Adipose tissue (tissue), 3 donors: ENCODE measurements at regions not wholly inside any gene's neighbourhood (a gene's known extent, or its start where the extent isn't known, plus 50 kb on each side); places are given as distances from the start of the nearest gene placed in this dataset.
"Not testable (repeated sequence)": the region's sequence is repeated elsewhere in the genome, so short reads cannot be mapped to it uniquely, and the experiment has no call there.

Source experiments
- H3K27ac ChIP-seq: one replicate; pipeline ENCODE4 v1.5.1; 2013; ENCODE audit warnings: low read depth, low read length
- WGBS, 3 donors: extraction: QIAGEN DNeasy Blood & Tissue Kit; methylation state at CpG; one replicate each; pipeline ENCODE4 v1.1.7; 2013; 5-methylcytosine and 5-hydroxymethylcytosine counted together
- donor health status: healthy with polysubstance abuse.
- donor health status: Bipolar disorder and iron deficiency.
- donor health status: healthy.

DNA sequence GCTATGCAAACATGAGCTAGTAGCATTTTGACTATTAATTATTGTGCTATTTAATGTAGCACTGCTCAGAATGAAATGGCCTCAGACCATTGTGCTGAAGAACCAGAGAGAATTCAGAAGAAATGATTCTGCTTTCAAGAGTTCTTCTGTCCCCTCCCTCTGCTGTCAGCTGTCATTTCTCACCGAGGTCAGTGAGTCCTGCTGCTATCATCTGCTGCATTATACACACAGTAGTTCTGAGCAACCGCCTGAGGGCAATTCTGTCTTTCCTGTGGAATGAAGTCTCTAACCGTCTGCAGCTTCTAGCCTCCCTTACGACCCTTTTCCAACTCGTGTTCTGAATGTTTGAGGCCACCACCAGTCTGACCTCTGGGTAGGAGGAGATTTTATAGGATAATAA is 249.4 kb downstream of the HNRNPD start:
- WGBS, 3 donors = 53 to 67% (median 64%) methylated on average over 5 of the region's 5 CpGs
- no peak overlapping the region for H3K27ac ChIP-seq

DNA sequence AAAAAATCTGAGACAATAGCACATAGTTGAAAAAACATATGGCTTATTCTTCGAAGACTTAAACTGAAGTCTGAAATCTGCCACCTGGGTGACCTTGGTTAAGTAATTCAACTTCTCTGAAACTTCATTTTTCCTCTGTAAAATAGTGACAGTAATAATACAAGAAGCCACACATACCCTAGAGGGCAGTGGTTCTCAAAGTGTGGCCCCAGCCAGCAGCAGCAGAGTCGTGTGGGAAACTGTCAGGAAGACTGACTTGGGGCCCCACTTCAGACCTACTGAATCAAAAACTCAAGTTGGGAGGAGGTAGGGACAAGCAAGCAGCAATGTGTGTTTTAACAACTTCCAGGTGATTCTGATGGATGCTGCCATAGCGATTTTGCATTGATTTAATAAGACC is 249.9 kb downstream of the HNRNPD start:
- no peak overlapping the region for H3K27ac ChIP-seq
- 39 to 60% (median 58%) methylated on average over 3 of the region's 3 CpGs for WGBS, 3 donors

DNA sequence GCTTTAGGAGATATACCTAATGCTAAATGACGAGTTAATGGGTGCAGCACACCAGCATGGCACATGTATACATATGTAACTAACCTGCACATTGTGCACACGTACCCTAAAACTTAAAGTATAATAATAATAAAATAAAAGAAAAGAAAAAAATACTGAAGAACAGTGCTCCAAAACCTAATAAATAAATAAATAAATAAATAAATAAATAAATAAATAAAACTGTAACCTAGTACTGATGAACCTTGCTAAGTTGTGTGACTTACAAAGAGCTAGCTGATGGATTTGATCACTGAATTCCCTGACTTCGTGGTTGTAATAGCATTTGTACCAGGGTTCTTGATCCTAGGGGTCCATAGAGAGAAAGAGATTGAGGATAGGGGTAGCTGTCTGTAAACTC is 258.6 kb downstream of the HNRNPD start:
- 82 to 97% (median 96%) methylated on average over 1 to 2 of the region's 3 CpGs for WGBS, 3 donors
- not testable (repeated sequence) for H3K27ac ChIP-seq

DNA sequence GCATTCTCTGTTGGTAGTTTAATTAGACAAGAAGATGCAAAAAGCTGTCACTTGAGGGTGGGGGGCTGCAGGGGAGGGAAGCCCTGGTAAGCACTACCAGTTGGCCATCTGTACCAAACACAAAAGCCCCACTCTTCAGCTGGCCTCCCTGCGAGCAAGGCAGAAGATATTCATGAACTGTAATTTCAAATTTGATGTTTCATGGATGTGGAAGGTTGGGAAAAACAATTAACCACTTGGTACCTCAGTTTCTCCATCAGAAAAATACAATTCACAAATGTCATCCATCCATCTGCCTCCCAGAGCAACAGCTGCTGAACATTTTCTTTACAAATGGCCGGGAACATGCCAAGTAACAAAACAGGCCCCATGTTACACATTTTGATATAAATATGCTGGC is 265.3 kb downstream of the HNRNPD start:
- no peak overlapping the region for H3K27ac ChIP-seq
- WGBS, 3 donors = 73 to 96% (median 89%) methylated on average over 2 of the region's 2 CpGs

DNA sequence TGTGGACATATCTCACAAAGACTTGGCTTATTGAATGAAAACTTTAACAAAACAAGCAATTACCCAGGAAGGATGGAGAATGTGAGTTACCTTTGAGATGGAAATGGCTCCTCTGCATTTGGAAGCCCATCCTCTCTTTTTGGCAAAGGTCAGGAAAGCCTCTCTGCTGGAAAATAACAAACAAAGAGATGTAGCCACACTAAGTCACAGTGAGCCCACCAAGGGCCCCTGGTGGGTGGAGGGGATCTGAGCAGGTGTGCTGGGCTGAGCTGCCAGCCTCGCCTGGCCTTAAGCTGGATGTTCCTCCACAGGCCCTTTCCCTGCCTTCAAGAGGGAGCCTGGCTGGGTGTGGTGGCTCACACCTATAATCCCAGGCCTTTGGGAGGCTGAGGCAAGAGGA is 269.2 kb downstream of the HNRNPD start:
- WGBS, 3 donors = 85% methylated on average over 1 of the region's 1 CpG
- H3K27ac ChIP-seq = no peak overlapping the region

DNA sequence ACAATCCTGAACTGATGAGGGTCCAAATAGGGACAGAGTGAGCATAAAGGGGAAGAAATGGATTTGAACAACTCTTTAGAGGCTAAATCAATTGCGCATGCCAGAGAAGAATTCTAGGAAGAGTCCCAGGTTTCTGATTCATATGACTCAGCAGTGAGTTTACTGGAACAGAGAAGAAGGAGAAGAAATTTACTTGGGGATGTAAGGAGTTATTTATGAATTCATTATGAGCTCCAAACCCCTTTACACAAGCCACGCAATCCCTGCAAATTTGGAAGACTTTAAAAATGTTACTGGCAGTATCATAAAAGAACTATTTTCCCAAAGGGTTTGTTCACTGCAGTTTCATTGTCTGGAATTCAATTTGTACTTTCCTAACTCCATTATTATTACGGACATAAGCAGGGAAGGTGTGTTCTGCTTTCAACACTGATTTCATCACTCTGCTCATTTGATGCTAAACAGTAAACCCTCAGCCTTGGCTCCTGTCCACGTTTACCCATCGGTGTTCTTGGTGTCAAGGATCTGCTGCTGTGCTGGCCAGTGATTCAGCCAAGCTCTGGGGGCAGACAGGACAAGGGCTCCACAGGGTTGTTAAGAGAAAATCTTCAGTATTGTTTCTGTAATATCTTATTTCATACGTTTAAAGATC is 273.7 kb downstream of the HNRNPD start:
- 48 to 50% (median 49%) methylated on average over 6 of the region's 6 CpGs for WGBS, 3 donors

DNA sequence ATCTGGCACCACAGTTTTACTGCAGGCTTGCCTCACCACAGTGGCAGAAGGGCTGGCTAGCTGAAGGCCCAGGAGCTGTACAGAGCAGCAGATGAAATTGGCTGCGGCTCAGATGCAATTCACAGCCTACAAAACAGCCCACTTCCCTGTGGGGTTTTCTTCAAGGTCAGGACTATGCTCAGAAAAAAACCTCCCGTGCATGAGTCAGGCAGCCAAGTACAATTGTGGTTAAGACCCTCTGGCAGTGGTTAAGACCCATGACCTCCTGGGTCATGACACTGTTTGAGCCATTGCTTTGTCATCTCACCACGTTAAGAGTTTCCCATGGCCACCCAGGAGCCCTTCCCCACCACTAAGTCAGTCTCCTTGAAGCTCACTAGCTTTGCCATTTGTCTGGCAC is 276.3 kb downstream of the HNRNPD start:
- H3K27ac ChIP-seq = no peak overlapping the region
- WGBS, 3 donors = 24 to 63% (median 43%) methylated on average over 3 of the region's 3 CpGs

More for the DNA sequence above, 273.7 kb downstream of the HNRNPD start:
- no peak overlapping the region for H3K27ac ChIP-seq

DNA sequence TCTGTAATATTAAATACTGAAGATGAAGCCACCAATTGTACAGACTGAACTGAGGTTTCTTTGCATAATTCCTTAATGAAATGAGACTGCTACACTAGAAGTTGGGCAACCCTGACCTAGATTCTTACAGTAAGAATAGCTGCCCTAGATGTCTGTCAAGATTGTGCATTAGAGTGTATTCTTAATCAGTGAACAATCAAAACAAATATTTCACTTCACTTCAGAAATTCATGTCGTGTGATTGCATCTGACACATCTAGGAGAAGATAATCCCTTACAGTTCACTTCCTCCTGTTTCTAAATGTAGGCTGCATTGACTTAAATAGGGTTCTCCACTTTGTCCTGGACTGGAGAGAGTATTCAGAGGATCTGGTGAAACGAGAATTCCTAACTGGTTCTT is 283.1 kb downstream of the HNRNPD start:
- no peak overlapping the region for H3K27ac ChIP-seq
- WGBS, 3 donors = 42 to 61% (median 60%) methylated on average over 2 of the region's 2 CpGs

DNA sequence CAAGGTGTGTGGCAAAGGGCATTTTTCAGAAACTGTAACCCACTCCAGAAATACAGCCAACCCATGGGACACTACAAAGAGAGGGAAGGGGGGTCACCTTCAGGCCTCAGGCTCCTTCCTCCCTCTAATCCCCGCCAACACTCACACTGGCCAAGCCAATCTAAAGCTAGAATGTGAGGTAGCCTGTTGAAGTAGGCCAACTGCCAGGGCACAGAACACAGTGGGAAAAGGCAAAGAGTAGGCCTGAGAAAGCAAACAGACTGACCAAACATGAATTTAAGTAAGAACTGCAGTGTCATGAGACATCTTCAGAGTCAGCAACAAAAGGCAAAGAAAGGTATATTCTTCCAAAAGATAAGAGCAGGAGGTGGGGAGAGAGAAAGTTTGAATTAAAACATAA is 289.0 kb downstream of the HNRNPD start:
- WGBS, 3 donors = 56 to 96% (median 90%) methylated on average over 1 of the region's 1 CpG
- no peak overlapping the region for H3K27ac ChIP-seq

DNA sequence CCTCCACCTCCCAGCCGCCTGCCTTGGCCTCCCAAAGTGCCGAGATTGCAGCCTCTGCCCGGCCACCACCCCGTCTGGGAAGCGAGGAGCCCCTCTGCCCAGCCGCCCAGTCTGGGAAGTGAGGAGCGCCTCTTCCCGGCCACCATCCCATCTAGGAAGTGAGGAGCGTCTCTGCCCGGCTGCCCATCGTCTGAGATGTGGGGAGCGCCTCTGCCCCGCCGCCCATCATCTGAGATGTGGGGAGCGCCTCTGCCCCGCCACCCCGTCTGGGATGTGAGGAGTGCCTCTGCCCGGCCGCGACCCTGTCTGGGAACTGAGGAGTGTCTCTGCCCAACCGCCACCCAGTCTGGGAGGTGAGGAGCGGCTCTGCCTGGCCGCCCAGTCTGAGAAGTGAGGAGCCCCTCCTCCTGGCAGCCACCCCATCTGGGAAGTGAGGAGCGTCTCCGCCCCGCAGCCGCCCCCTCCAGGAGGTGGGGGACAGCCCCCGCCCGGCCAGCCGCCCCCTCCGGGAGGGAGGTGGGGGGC is 296.3 kb downstream of the HNRNPD start:
- not testable (repeated sequence) for H3K27ac ChIP-seq
- 89 to 96% (median 92%) methylated on average over 22 to 27 of the region's 31 CpGs for WGBS, 3 donors

DNA sequence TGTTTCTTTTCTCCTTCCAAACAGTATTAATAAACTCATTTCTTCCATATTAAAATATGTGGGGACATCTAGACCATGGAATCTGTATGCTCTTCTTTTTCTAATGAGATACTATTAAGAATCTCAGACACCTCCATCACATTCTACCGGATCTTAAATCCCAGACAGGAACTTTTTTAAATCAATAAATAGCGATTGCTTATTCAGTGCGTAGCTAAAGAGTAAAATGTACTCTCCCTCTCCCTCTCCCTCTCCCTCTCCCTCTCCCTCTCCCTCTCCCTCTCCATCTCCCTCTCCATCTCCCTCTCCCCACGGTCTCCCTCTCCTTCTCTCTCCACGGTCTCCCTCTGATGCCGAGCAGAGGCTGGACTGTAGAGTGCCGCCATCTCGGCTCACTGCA is 297.0 kb downstream of the HNRNPD start:
- 90 to 97% (median 90%) methylated on average over 8 of the region's 8 CpGs for WGBS, 3 donors
- H3K27ac ChIP-seq = no peak overlapping the region

DNA sequence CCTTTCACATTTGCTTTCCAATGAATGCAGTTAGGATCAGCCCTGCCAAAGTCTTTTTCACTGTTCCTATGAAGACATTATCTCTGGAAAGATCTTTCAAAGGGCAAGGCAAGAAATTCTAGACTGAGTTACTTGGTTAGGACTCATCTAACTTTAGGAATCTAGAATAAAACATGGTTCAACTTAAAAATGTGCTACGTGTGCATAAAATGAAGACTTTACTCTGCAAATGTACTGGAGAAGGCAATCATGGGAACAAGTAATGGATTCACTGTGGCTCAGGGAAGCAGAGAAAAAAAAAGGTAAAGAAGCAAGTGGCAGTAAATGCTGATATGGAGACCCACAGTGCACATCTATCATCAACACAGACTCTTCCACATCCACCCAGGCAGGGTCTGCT is 297.4 kb downstream of the HNRNPD start:
- WGBS, 3 donors = 78 to 90% (median 89%) methylated on average over 1 of the region's 1 CpG
- no peak overlapping the region for H3K27ac ChIP-seq

DNA sequence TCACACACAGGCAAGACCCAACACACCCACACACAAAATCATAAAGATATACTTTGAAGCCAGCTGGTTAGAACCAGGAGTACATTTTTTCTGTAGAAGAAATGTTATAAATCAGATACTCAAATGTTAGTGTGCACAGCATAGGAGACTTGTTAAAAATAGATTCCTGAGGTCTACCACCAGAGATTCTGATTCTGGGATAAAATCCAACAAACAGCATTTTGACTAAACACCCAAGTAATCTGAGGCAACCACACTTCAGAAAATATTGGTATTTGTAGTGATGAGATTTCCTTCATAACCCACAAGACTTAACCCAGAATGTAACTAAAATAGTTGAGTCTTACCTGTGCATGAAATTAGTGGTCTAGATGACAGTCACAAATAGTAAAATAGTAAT is 301.8 kb downstream of the HNRNPD start:
- no peak overlapping the region for H3K27ac ChIP-seq

DNA sequence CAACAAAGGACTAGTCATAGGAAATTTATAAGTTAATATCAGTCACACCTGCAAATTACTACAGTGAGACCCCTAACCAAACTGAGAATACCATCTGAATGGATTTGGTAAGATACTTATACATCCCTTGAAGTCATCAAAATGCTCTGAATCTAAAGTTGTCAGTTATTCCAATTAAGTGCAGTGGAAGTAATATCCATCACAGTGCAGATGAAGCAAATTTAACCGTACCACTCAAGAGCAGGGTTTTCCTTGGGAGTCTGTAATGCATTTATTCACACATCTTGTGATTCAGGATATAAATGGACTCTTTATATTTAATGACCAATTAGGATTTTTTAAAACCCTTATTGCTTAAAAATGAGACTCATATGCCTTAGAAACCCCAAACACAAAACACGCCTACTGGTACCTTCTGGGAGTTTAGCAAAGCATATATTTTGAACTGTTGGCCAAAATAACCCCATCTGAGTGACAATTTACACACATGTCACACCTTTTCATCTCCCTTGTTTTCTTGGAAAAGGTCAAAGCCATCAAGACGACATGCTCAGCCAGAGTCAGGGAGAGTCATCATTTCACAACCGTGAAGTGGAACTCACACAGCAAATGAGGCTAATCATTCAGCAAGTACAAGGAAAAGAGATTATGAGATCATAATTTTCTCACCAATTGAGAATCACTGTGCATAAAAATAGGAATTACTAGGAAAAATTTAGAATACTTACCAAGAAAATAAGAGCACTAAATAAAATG is 303.7 kb downstream of the HNRNPD start:
- H3K27ac ChIP-seq = no peak overlapping the region
- 57 to 79% (median 72%) methylated on average over 4 of the region's 4 CpGs for WGBS, 3 donors

DNA sequence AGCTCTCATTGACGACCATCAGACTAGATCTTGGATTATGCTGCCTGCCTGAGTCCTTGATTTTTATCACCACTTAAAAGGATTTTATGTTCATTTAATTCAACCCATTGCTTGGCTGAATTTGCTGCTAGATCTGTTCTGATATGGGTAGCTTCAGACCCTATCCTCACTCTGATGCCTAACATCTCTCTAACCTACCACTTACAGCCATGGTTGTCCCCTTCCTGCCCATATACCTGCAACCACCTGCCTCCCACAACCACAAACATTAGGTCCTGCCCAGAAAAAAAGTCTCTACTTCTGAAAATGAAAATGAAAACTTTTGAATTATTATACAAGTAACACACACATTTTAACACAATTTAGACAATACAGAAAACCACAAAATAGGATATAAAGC is 310.8 kb downstream of the HNRNPD start:
- no peak overlapping the region for H3K27ac ChIP-seq
- whole genome bisulfite sequencing, 3 donors = 65 to 72% (median 70%) methylated on average over 1 of the region's 1 CpG

DNA sequence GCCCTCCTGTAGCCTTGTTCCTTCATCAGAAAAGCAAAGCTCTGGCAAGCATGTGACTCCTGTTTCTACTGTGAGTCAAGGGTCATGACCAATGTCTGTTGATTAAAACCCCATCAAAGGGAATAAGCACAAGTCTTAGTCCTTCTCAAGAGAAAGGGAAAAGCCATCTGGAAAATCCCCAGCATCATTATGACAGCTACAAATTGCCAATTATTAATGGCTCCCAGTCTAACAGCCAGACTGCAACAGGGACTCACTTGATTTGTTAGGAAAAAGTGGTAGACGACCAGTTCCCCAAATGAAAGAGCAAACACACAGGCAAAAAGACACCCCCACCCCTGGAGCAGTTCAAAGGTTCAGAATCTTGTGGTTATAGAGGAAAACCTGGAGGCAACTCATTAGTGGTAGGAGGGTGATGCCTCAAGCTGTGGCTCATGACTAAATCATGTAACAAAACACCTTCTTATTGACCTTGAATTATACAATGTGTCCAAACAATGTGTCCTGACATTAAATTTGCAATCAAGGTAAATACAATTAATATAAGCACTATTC is 315.7 kb downstream of the HNRNPD start:
- 3 to 35% (median 25%) methylated on average over 1 of the region's 1 CpG for WGBS, 3 donors
- H3K27ac ChIP-seq = no peak overlapping the region

DNA sequence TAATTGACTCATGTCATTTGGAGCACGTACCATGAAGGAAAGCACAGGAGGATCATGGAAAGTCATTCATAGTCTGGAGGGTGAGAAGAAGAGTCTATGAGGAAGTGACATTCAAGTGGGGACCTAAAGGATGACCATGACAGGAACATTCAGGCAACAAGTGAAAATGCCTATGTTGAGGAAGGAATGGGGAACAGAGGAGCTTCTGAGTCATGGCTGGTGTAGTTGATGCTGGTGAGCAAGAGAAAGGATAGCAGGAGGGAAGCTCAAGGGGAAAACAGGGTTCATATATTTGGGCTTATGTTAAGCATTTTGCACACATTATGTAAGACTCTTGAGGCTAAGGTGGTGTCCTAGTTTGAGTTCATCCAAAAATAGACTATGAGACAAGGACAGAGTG is 318.6 kb downstream of the HNRNPD start:
- WGBS, 3 donors = 57 to 82% (median 78%) methylated on average over 1 of the region's 1 CpG
- H3K27ac ChIP-seq = no peak overlapping the region

DNA sequence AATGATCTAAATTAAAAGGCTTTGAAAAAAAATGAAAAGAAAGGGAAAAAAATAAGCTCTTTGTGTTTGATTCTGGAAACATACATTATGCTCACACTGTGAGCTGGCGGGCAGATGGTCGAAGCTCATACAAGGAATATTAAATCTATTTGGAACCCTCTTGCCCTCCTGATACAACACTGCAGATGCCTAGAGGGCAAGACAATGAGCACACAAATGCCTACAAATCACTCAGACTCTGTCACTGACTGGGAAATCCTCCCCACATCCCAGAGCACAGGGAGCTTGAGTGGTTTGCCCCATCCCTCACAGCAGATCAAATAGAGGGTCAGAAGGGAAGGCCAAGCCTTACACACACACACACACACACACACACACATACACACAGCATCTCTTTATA is 320.4 kb downstream of the HNRNPD start:
- WGBS, 3 donors = 74 to 84% (median 78%) methylated on average over 2 of the region's 2 CpGs
- no peak overlapping the region for H3K27ac ChIP-seq

DNA sequence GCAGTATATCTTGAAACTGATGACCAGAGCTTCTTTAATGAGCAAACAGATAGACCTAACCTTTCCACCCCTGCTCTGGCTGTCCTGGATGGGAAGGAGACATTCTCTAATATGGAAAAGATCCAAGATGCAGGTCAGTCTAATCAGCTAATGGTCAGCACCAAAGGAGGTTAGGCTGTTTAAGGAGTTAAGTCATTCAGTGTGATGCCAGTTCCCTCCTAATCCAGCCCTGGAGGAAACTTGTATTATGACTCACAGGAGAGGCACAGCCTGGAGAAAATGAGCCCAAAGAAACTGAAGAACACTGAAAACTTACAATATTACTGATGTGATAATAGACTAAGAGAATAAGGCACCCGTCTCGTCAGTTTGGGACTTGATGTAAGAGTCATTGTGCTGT is 323.0 kb downstream of the HNRNPD start:
- no peak overlapping the region for H3K27ac ChIP-seq
- WGBS, 3 donors = 76 to 82% (median 82%) methylated on average over 2 of the region's 2 CpGs

DNA sequence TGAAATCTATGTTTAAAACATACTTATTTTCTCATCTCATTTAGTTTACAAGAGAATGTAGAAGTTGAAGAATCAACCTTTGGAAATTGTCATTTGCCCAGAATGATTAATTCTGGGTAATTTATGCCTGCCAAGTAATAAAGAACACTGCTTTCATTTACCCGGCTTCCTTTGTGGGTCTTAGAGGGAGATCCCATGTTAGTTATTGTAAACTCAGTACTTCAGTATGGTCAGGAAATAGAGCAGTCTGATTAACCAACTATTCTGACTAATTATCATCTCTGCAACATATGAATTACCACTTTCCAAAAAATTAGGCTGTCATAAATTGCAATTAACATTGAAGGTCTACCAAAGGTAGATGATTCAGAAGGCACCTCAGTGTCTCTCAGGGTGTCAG is 324.5 kb downstream of the HNRNPD start:
- 33 to 73% (median 72%) methylated on average over 1 of the region's 1 CpG for WGBS, 3 donors
- H3K27ac ChIP-seq = no peak overlapping the region
